Epithelial cell of esophagus (primary cell): ENCODE measurements at regions not wholly inside any gene's neighbourhood (a gene's known extent, or its start where the extent isn't known, plus 50 kb on each side); places are given as distances from the start of the nearest gene placed in this dataset.

ENCODE experiments used
- DNase-seq: peaks from one replicate; pipeline ENCODE4 v3.0.0; 2010; ENCODE audit warnings: low read depth
- H3K4me3 ChIP-seq: 2 replicates; pipeline ENCODE4 v1.5.1; 2011; ENCODE audit warnings: mild to moderate bottlenecking, low read length, control low read depth
- CTCF ChIP-seq: IDR thresholded peaks from 2 replicates; pipeline ENCODE4 v1.5.1; 2011; ENCODE audit warnings: low read depth, mild to moderate bottlenecking, low read length, control low read depth, inconsistent platforms; ENCODE audit not compliant: insufficient read depth; ENCODE audit errors: missing control alignments

- DNase-seq = no peak
- no peak for TF ChIP-seq CTCF
- H3K4me3 ChIP-seq = no peak overlapping the region
These were observed 294.0 kb upstream of the CDH20 start for GRCh38 chr18:61039251-61039650.

GRCh38 chr18:61047794-61048193 is 285.4 kb upstream of the CDH20 start:
- no peak for DNase-seq
- no peak overlapping the region for H3K4me3 ChIP-seq
- TF ChIP-seq CTCF = no peak

GRCh38 chr18:61057443-61057842 is 275.8 kb upstream of the CDH20 start:
- TF ChIP-seq CTCF = no peak
- no peak overlapping the region for H3K4me3 ChIP-seq
- no peak for DNase-seq

- DNase-seq = no peak
- no peak for TF ChIP-seq CTCF
- no peak overlapping the region for H3K4me3 ChIP-seq
These were observed 271.0 kb upstream of the CDH20 start for GRCh38 chr18:61062258-61062657.

- TF ChIP-seq CTCF = no peak
- DNase-seq = no peak
- H3K4me3 ChIP-seq = no peak overlapping the region
These were observed 268.3 kb upstream of the CDH20 start for GRCh38 chr18:61064911-61065310.

- no peak for DNase-seq
- no peak for TF ChIP-seq CTCF
- H3K4me3 ChIP-seq = no peak overlapping the region
These were observed 256.2 kb upstream of the CDH20 start for GRCh38 chr18:61076986-61077385.

GRCh38 chr18:61079714-61080113 is 253.5 kb upstream of the CDH20 start:
- no peak for DNase-seq
- no peak for TF ChIP-seq CTCF
- no peak overlapping the region for H3K4me3 ChIP-seq
